A172 (cell line): ENCODE measurements at regions not wholly inside any gene's neighbourhood (a gene's known extent, or its start where the extent isn't known, plus 50 kb on each side); places are given as distances from the start of the nearest gene placed in this dataset.
"Not testable (repeated sequence)": the region's sequence is repeated elsewhere in the genome, so short reads cannot be mapped to it uniquely, and the experiment has no call there.

Experiments
- DNase-seq: peaks from one replicate; pipeline ENCODE4 v3.0.0-alpha.2; 2015; ENCODE audit warnings: low spot score

- DNase-seq = no peak
Measured at GRCh38 chr1:218931324-218931723, 242.4 kb upstream of the LYPLAL1 start.

- DNase-seq = no peak
Measured at GRCh38 chr1:218933513-218933912, 240.2 kb upstream of the LYPLAL1 start.

GRCh38 chr1:218935408-218935807 is 238.3 kb upstream of the LYPLAL1 start:
- DNase-seq = not testable (repeated sequence)

- no peak for DNase-seq
Measured at GRCh38 chr1:218938259-218938658, 235.4 kb upstream of the LYPLAL1 start.

- no peak for DNase-seq
Measured at GRCh38 chr1:218939095-218939494, 234.6 kb upstream of the LYPLAL1 start.

- DNase-seq = no peak
Measured at GRCh38 chr1:218942431-218942830, 231.2 kb upstream of the LYPLAL1 start.

GRCh38 chr1:218943371-218943770 is 230.3 kb upstream of the LYPLAL1 start:
- no peak for DNase-seq

- DNase-seq = peak; percentile 40
Measured at GRCh38 chr1:218945050-218945449, 228.6 kb upstream of the LYPLAL1 start.

GRCh38 chr1:218946147-218946546 is 227.5 kb upstream of the LYPLAL1 start:
- DNase-seq = no peak

GRCh38 chr1:218948446-218948845 is 225.2 kb upstream of the LYPLAL1 start:
- DNase-seq = no peak

- no peak for DNase-seq
Measured at GRCh38 chr1:218953386-218953785, 220.3 kb upstream of the LYPLAL1 start.

GRCh38 chr1:218957971-218958370 is 215.7 kb upstream of the LYPLAL1 start:
- DNase-seq = no peak

- no peak for DNase-seq
Measured at GRCh38 chr1:218959784-218960183, 213.9 kb upstream of the LYPLAL1 start.

GRCh38 chr1:218964471-218965185 is 209.1 kb upstream of the LYPLAL1 start:
- DNase-seq = no peak

GRCh38 chr1:218965821-218966220 is 207.9 kb upstream of the LYPLAL1 start:
- no peak for DNase-seq

- no peak for DNase-seq
Measured at GRCh38 chr1:218967254-218967653, 206.4 kb upstream of the LYPLAL1 start.

- DNase-seq = peak; percentile 85
Measured at GRCh38 chr1:218967836-218968235, 205.8 kb upstream of the LYPLAL1 start.

- DNase-seq = no peak
Measured at GRCh38 chr1:218969006-218969405, 204.7 kb upstream of the LYPLAL1 start.

GRCh38 chr1:218970397-218970990 is 203.2 kb upstream of the LYPLAL1 start:
- no peak for DNase-seq

- DNase-seq = no peak
Measured at GRCh38 chr1:218971156-218971555, 202.5 kb upstream of the LYPLAL1 start.

- no peak for DNase-seq
Measured at GRCh38 chr1:218980881-218981280, 192.8 kb upstream of the LYPLAL1 start.

- no peak for DNase-seq
Measured at GRCh38 chr1:218982482-218982881, 191.2 kb upstream of the LYPLAL1 start.

- no peak for DNase-seq
Measured at GRCh38 chr1:218983433-218983832, 190.2 kb upstream of the LYPLAL1 start.

GRCh38 chr1:218983848-218984247 is 189.8 kb upstream of the LYPLAL1 start:
- DNase-seq = no peak
